HepG2 (cell line): ENCODE measurements at regions not wholly inside any gene's neighbourhood (a gene's known extent, or its start where the extent isn't known, plus 50 kb on each side); places are given as distances from the start of the nearest gene placed in this dataset.
A peak's percentile ranks its signal among the peaks of the same experiment; 100 is the strongest.

Experiments
- CTCF ChIP-seq: sonication (generic); formaldehyde crosslinking; IDR thresholded peaks from 2 replicates; pipeline ENCODE4 v1.5.0; 2020; ENCODE audit warnings: mild to moderate bottlenecking, missing genetic modification reagents, moderate library complexity
- ERF ChIP-seq: IDR thresholded peaks from 2 replicates; pipeline ENCODE4 v1.6.1; 2018; ENCODE audit warnings: missing biosample characterization, missing genetic modification reagents
- FOXA1 ChIP-seq, 2 experiments: fragments of 450-650 bp in 1 of 2; sonication (generic) in 1 of 2; formaldehyde crosslinking in 1 of 2; IDR thresholded peaks; 2 replicates each; pipeline versions ENCODE4 v1.4.0 to v1.6.1; 2016 to 2020; ENCODE audit warnings: missing genetic modification reagents in 1 of 2
- FOXA3 ChIP-seq: IDR thresholded peaks from 2 replicates; pipeline ENCODE4 v1.6.1; 2016; ENCODE audit warnings: missing genetic modification reagents, missing compliant biosample characterization
- FOXJ3 ChIP-seq: sonication (generic); formaldehyde crosslinking; IDR thresholded peaks from 2 replicates; pipeline ENCODE4 v1.4.0; 2020; ENCODE audit warnings: missing genetic modification reagents, mild to moderate bottlenecking, borderline replicate concordance
- HMGXB3 ChIP-seq: sonication (generic); formaldehyde crosslinking; IDR thresholded peaks from 2 replicates; pipeline ENCODE4 v1.4.0; 2020; ENCODE audit warnings: missing genetic modification reagents, borderline replicate concordance
- KDM3A ChIP-seq: IDR thresholded peaks from 2 replicates; pipeline ENCODE4 v1.6.1; 2018; ENCODE audit warnings: low read depth, missing compliant biosample characterization
- MEF2D ChIP-seq: sonication (generic); formaldehyde crosslinking; IDR thresholded peaks from 2 replicates; pipeline ENCODE4 v1.5.1; 2020; ENCODE audit warnings: mild to moderate bottlenecking, missing genetic modification reagents
- NR2F6 ChIP-seq, 2 experiments: IDR thresholded peaks; 2 replicates each; pipeline ENCODE4 v1.6.1; 2016; ENCODE audit warnings: antibody characterized with exemption in 1 of 2, mild to moderate bottlenecking in 1 of 2
- PLSCR1 ChIP-seq: sonication (generic); formaldehyde crosslinking; IDR thresholded peaks from 2 replicates; pipeline ENCODE4 v1.5.0; 2020; ENCODE audit warnings: missing genetic modification reagents, mild to moderate bottlenecking, borderline replicate concordance
- REPIN1 ChIP-seq: sonication (generic); formaldehyde crosslinking; IDR thresholded peaks from 2 replicates; pipeline ENCODE4 v1.8.0; 2022; ENCODE audit warnings: missing genetic modification reagents, low read depth, mild to moderate bottlenecking, borderline replicate concordance
- TERF1 ChIP-seq: sonication (generic); formaldehyde crosslinking; IDR thresholded peaks from 2 replicates; pipeline ENCODE4 v1.8.0; 2022; ENCODE audit warnings: mild to moderate bottlenecking, missing genetic modification reagents, moderate library complexity
- ZBTB39 ChIP-seq: sonication (generic); formaldehyde crosslinking; IDR thresholded peaks from 2 replicates; pipeline ENCODE4 v1.5.0; 2020; ENCODE audit warnings: missing genetic modification reagents
- ZNF225 ChIP-seq: sonication (generic); formaldehyde crosslinking; IDR thresholded peaks from 2 replicates; pipeline ENCODE4 v1.4.0; 2020; ENCODE audit warnings: mild to moderate bottlenecking, missing genetic modification reagents

- TF ChIP-seq REPIN1 (CRISPR knock-in tag): 0 out of 2 replicates have a peak, but pooled peaks have one; percentile 27
- peak; percentile 42; the same call in 1 of the 2 replicates for TF ChIP-seq TERF1 (CRISPR knock-in tag)
- peak; percentile 64 for TF ChIP-seq FOXA3 (CRISPR knock-in tag)
- no peak for TF ChIP-seq ERF (CRISPR knock-in tag)
- TF ChIP-seq ZBTB39 (CRISPR knock-in tag): no peak
- no peak for TF ChIP-seq KDM3A (CRISPR knock-in tag)
- no peak for TF ChIP-seq FOXA1 (IDR thresholded peaks at IDR 0.05)
- peak; percentile 81 for TF ChIP-seq FOXA1 (CRISPR knock-in tag; IDR thresholded peaks at IDR 0.05)
- peak; percentile 24; the same call in 1 of the 2 replicates for TF ChIP-seq ZNF225 (CRISPR knock-in tag)
- TF ChIP-seq PLSCR1 (CRISPR knock-in tag): no peak
- no peak for TF ChIP-seq HMGXB3 (CRISPR knock-in tag)
- TF ChIP-seq MEF2D (CRISPR knock-in tag): no peak
- peak; percentile 37 for TF ChIP-seq CTCF
- TF ChIP-seq FOXJ3 (CRISPR knock-in tag): no peak
- no peak for TF ChIP-seq NR2F6 (IDR thresholded peaks at IDR 0.05)
- TF ChIP-seq NR2F6 (CRISPR knock-in tag; IDR thresholded peaks at IDR 0.05): peak; percentile 19; the same call in 1 of the 2 replicates
Measured at GRCh38 chr20:50260479-50261221, 70.0 kb downstream of the CEBPB start (continued).
